ENCODE measurements at regions not wholly inside any gene's neighbourhood (a gene's known extent, or its start where the extent isn't known, plus 50 kb on each side); places are given as distances from the start of the nearest gene placed in this dataset.

DNA sequence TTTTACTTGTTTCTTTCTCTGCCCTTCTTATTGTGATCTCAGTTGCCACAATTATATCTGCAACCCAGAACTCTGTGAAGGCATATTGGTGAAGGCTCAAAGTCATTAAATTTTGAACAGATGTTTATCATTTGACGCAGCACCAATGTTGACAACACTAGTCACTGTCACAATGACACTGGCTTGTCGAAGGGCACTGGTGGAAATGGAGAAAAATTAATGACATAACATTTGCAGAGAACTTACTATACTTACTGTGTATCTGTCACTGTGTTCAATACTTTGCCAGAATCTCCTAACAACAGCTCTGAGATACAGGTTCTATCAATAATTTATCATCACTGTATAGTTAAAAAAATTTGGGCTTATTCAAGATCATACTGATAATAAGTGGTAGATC, 1213.7 kb downstream of the NCAM2 start:
- no peaks in the 10 kb centered on the region for H3K27me3 ChIP-seq
- Mint-ChIP-seq H3K4me3 (no peak overlapping the region), H3K27ac (no peak overlapping the region), H3K36me3 (no peaks in the 10 kb centered on the region), H3K4me1 (no peaks in the 10 kb centered on the region), H3K27me3 (ENCODE audit: insufficient read depth, low read depth) (no peaks in the 10 kb centered on the region), H3K9me3 (peaks cover 3% of the 10 kb centered on the region)
- no peaks in the 10 kb centered on the region for H3K36me3 ChIP-seq
- H4K20me1 ChIP-seq (ENCODE audit: low read depth), result no peaks in the 10 kb centered on the region
- no peaks in the 10 kb centered on the region for H3K4me1 ChIP-seq
- no peak overlapping the region for H3K27ac ChIP-seq
- no peak overlapping the region for H2AFZ ChIP-seq (replicated peaks)
- TF ChIP-seq CTCF (IDR thresholded peaks at IDR 0.05) (no peak), EZH2phosphoT487 (IDR thresholded peaks at IDR 0.05) (no peak), EZH2 (IDR thresholded peaks at IDR 0.05) (no peak)
- H3K4me2 ChIP-seq, result no peak overlapping the region
- no peak overlapping the region for H3K4me3 ChIP-seq
- H3F3A ChIP-seq (ENCODE audit: low read depth), result no peaks in the 10 kb centered on the region
- no peak for DNase-seq (ENCODE audit: low spot score)
- no peaks in the 10 kb centered on the region for H3K9me3 ChIP-seq (ENCODE audit: low read depth)
- no peak overlapping the region for H3K9ac ChIP-seq
- H3K79me2 ChIP-seq (ENCODE audit: low read depth), result no peaks in the 10 kb centered on the region

GRCh38 chr21:22223385-22223784, 1225.2 kb downstream of the NCAM2 start:
- H3K27me3 ChIP-seq, result no peaks in the 10 kb centered on the region
- H3K27ac ChIP-seq, result no peak overlapping the region
- no peak for TF ChIP-seq EZH2phosphoT487 (IDR thresholded peaks at IDR 0.05)
- TF ChIP-seq CTCF (IDR thresholded peaks at IDR 0.05), result no peak
- no peak for TF ChIP-seq EZH2 (IDR thresholded peaks at IDR 0.05)
- no peaks in the 10 kb centered on the region for H3K4me1 ChIP-seq
- H3F3A ChIP-seq (ENCODE audit: low read depth), result no peaks in the 10 kb centered on the region
- no peak overlapping the region for H2AFZ ChIP-seq (replicated peaks)
- H3K9ac ChIP-seq, result no peak overlapping the region
- H3K27ac Mint-ChIP-seq, result no peak overlapping the region
- no peak for DNase-seq (ENCODE audit: low spot score)
- no peaks in the 10 kb centered on the region for H4K20me1 ChIP-seq (ENCODE audit: low read depth)
- no peaks in the 10 kb centered on the region for H3K9me3 ChIP-seq (ENCODE audit: low read depth)
- no peaks in the 10 kb centered on the region for H3K36me3 ChIP-seq
- H3K4me3 Mint-ChIP-seq, result no peak overlapping the region
- no peak overlapping the region for H3K4me3 ChIP-seq
- H3K36me3 Mint-ChIP-seq, result no peaks in the 10 kb centered on the region
- no peaks in the 10 kb centered on the region for H3K9me3 Mint-ChIP-seq
- H3K4me2 ChIP-seq, result no peak overlapping the region
- no peaks in the 10 kb centered on the region for H3K79me2 ChIP-seq (ENCODE audit: low read depth)
- no peaks in the 10 kb centered on the region for H3K27me3 Mint-ChIP-seq (ENCODE audit: insufficient read depth, low read depth)
- no peaks in the 10 kb centered on the region for H3K4me1 Mint-ChIP-seq

GRCh38 chr21:22224261-22224660, 1226.1 kb downstream of the NCAM2 start:
- no peaks in the 10 kb centered on the region for H3K79me2 ChIP-seq (ENCODE audit: low read depth)
- no peak overlapping the region for H3K27ac Mint-ChIP-seq

More at GRCh38 chr21:22224261-22224660, 1226.1 kb downstream of the NCAM2 start:
- Histone ChIP-seq H3K9me3 (ENCODE audit: low read depth) (no peaks in the 10 kb centered on the region), H2AFZ (replicated peaks) (no peak overlapping the region), H3F3A (ENCODE audit: low read depth) (no peaks in the 10 kb centered on the region), H3K27ac (no peak overlapping the region), H4K20me1 (ENCODE audit: low read depth) (no peaks in the 10 kb centered on the region), H3K4me2 (no peak overlapping the region), H3K9ac (no peak overlapping the region), H3K36me3 (no peaks in the 10 kb centered on the region), H3K4me3 (no peak overlapping the region), H3K4me1 (no peaks in the 10 kb centered on the region), H3K27me3 (no peaks in the 10 kb centered on the region)
- Mint-ChIP-seq H3K4me3 (no peak overlapping the region), H3K27me3 (ENCODE audit: insufficient read depth, low read depth) (no peaks in the 10 kb centered on the region), H3K36me3 (no peaks in the 10 kb centered on the region), H3K4me1 (no peaks in the 10 kb centered on the region), H3K9me3 (no peaks in the 10 kb centered on the region)
- TF ChIP-seq EZH2phosphoT487 (IDR thresholded peaks at IDR 0.05) (no peak), EZH2 (IDR thresholded peaks at IDR 0.05) (no peak), CTCF (IDR thresholded peaks at IDR 0.05) (no peak)
- DNase-seq (ENCODE audit: low spot score), result no peak

All from neural progenitor cell (in vitro differentiated cells).